HCT116 (cell line): ENCODE measurements at regions not wholly inside any gene's neighbourhood (a gene's known extent, or its start where the extent isn't known, plus 50 kb on each side); places are given as distances from the start of the nearest gene placed in this dataset.
"Not testable (repeated sequence)": the region's sequence is repeated elsewhere in the genome, so short reads cannot be mapped to it uniquely, and the experiment has no call there.

ENCODE experiments used
- ATF3 ChIP-seq: IDR thresholded peaks from 2 replicates; pipeline ENCODE4 v1.6.1; 2012
- CTCF ChIP-seq, 3 experiments: fragments of 200-600 bp in 1 of 3; sonication (generic) in 1 of 3; IDR thresholded peaks in 2 of 3; conservative IDR thresholded peaks in 1 of 3; 2 replicates each; pipeline ENCODE4 v1.5.1; 2012 to 2017; ENCODE audit warnings: low read depth in 2 of 3, low read length in 2 of 3, antibody characterized with exemption in 1 of 3, borderline replicate concordance in 1 of 3, control low read depth in 1 of 3, mild to moderate bottlenecking in 1 of 3, mixed read lengths in 1 of 3, mixed run types in 1 of 3, moderate library complexity in 1 of 3; ENCODE audit not compliant: insufficient read depth in 1 of 3
- ELF1 ChIP-seq: IDR thresholded peaks from 2 replicates; pipeline ENCODE4 v1.6.1; 2012; ENCODE audit warnings: low read depth, borderline replicate concordance
- EZH2 ChIP-seq: fragments of 200-600 bp; sonication (generic); IDR thresholded peaks from 2 replicates; pipeline ENCODE4 v1.6.1; 2017; ENCODE audit warnings: antibody characterized with exemption, mixed run types
- EZH2phosphoT487 ChIP-seq: fragments of 200-600 bp; IDR thresholded peaks from 2 replicates; pipeline ENCODE4 v1.6.1; 2018; ENCODE audit warnings: antibody characterized with exemption, borderline replicate concordance
- MAX ChIP-seq: IDR thresholded peaks from 2 replicates; pipeline ENCODE4 v1.6.1; 2012
- POLR2A ChIP-seq: IDR thresholded peaks from 2 replicates; pipeline ENCODE4 v1.7.0; 2011; ENCODE audit warnings: borderline replicate concordance; ENCODE audit not compliant: insufficient read depth, insufficient read length; ENCODE audit errors: extremely low read depth
- POLR2AphosphoS5 ChIP-seq: IDR thresholded peaks from 2 replicates; pipeline ENCODE4 v1.6.1; 2011; ENCODE audit warnings: mild to moderate bottlenecking, low read depth, low read length, moderate library complexity
- REST ChIP-seq: IDR thresholded peaks from 2 replicates; pipeline ENCODE4 v1.6.1; 2012; ENCODE audit warnings: low read depth
- SP1 ChIP-seq: IDR thresholded peaks from 2 replicates; pipeline ENCODE4 v1.6.1; 2012; ENCODE audit warnings: low read depth
- SRF ChIP-seq: IDR thresholded peaks from 2 replicates; pipeline ENCODE4 v1.6.1; 2012; ENCODE audit warnings: low read depth
- TCF7L2 ChIP-seq: IDR thresholded peaks from 2 replicates; pipeline ENCODE4 v1.7.0; 2011; ENCODE audit warnings: borderline replicate concordance, inconsistent platforms; ENCODE audit not compliant: insufficient read depth, insufficient read length; ENCODE audit errors: extremely low read depth
- YY1 ChIP-seq: IDR thresholded peaks from 2 replicates; pipeline ENCODE4 v1.6.1; 2011; ENCODE audit warnings: low read length, low read depth, moderate library complexity, mild to moderate bottlenecking; ENCODE audit not compliant: insufficient replicate concordance; ENCODE audit errors: extremely low read depth
- ZBTB33 ChIP-seq: IDR thresholded peaks from 2 replicates; pipeline ENCODE4 v1.6.1; 2011; ENCODE audit warnings: mild to moderate bottlenecking, low read length, moderate library complexity; ENCODE audit not compliant: insufficient replicate concordance; ENCODE audit errors: extremely low read depth

- TF ChIP-seq CTCF (IDR thresholded peaks at IDR 0.05 in 2 of 3, conservative IDR thresholded peaks at IDR 0.05 in 1 of 3; ENCODE audit: borderline replicate concordance in 1 of 3, insufficient read depth in 1 of 3, low read depth in 2 of 3, low read length in 2 of 3); POLR2A; POLR2AphosphoS5; REST; ZBTB33; MAX; EZH2phosphoT487; TCF7L2; EZH2; ATF3; ELF1; SRF; YY1; SP1: not testable (repeated sequence)
Observed at GRCh38 chr1:229134381-229135217, 136.3 kb upstream of the RAB4A start.
